GM19035 (cell line): ENCODE measurements at regions not wholly inside any gene's neighbourhood (a gene's known extent, or its start where the extent isn't known, plus 50 kb on each side); places are given as distances from the start of the nearest gene placed in this dataset.
"Not testable (repeated sequence)": the region's sequence is repeated elsewhere in the genome, so short reads cannot be mapped to it uniquely, and the experiment has no call there.

ENCODE experiments used
- ATAC-seq: cut with Tn5 transposase; IDR thresholded peaks from one replicate; pipeline ENCODE4 v1.9.1; 2021; ENCODE audit not compliant: unreplicated experiment

DNA sequence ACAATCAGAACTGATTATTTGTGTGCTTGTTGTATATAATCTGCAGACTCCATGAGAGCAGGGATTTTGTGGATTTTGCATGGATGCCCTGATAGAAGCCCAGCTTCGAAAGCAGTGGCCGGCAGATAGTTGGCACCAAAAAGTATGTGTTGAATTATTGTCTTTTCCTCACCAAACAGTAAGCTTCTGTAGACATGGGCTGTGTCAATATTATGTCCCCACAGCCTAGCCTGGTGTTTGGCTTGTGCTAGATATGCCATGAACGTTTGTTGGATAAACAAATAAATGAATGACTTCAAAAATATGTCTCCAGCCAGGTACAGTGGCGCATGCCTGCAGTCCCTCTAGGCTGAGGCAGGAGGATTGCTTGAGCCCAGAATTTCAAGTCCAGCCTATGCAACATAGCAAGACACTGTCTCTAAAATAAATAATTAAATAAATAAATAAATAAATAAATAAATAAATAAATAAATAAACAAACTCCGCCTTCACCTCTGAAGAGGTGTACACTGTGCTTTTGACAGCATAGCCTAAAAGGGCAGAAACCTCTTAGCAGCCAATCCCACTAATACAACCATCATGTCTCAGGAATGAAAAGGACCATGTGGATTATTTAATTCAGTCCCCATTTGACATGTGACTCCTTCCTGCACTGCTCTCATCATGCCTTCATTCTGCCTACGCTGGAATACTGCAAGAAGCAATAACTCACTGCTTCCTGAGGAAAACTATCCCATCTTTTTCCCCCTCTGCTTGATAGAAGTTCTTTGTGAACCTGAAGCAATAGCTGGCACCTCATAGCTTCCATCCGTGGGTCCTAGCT, 335.2 kb downstream of the FBXW7 start:
- ATAC-seq, result no peak

DNA sequence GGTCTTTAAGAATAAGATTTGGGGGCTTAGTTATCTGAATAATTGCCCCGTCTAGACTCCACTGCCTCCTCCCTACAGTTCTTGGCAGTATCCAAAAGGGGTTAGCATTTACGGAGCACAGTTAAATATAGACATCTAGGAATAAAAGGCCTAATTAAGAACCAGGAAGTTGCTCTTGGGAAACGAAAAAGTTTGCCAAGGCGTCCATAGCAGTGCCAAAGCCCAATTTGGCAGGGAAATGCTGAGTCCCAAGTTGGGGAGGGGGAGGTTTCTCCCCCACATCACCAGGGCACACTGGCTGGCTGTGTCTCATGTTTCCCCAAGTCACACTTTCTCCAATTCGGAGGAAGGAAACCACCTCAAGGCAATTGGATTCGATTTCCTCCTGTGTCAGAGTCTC, 338.7 kb downstream of the FBXW7 start:
- no peak for ATAC-seq

DNA sequence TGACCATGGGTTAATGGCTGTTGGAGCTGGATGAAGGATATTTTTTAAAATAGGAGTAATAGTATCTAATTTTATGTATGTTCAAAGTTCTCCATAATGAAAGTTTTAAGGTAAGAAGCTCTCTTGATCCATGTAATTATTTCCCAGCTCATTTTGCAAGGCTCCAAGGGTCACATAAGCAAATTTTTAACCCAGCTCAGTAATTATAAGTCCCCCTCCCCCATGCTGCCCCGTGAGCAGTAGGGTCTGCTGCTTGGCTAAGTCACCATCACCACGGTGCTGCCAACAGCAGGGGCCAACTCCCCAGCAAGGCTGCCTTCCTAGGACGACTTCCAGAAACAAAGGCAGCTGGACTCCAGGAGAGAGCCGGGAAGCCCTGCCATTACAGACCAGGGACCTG, 340.0 kb downstream of the FBXW7 start:
- no peak for ATAC-seq

DNA sequence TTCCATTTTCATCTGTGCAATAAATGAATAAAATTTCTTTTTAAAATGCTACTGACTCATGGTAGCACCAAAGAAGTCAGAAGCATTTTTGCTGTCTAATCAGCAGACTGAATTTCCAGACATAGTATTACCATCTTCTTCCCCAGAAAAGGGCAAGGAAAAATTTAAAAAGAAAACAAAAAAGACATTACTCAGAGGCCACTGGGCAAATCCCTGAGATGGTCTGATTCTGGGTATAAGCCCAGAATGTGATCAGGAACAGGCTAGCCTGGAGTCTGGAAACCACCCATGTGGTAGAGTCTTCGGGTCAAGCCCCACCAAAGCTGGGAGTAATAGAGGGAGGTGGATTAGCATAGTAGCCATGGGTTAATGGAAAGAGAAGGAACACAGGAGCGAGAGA, 342.8 kb downstream of the FBXW7 start:
- ATAC-seq, result no peak

DNA sequence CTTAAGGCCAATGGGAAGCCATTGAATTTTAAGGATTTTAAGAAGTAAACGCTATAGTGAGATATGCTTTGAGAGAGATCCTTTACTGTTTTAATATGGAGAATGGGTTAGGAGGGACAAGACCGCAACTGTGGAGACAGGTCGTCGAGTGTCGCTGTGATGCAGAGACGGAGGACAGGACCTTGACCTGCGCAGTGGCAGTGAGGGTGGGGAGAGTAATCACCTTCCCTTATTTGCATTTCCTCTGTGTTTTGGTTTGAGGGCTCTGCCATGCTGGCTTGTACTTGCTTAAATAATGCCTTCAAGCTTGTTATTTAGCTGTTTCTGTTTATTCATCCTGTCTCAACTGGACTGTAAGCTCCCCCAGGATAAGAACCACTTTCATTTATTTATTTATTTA, 345.0 kb downstream of the FBXW7 start:
- ATAC-seq, result no peak

DNA sequence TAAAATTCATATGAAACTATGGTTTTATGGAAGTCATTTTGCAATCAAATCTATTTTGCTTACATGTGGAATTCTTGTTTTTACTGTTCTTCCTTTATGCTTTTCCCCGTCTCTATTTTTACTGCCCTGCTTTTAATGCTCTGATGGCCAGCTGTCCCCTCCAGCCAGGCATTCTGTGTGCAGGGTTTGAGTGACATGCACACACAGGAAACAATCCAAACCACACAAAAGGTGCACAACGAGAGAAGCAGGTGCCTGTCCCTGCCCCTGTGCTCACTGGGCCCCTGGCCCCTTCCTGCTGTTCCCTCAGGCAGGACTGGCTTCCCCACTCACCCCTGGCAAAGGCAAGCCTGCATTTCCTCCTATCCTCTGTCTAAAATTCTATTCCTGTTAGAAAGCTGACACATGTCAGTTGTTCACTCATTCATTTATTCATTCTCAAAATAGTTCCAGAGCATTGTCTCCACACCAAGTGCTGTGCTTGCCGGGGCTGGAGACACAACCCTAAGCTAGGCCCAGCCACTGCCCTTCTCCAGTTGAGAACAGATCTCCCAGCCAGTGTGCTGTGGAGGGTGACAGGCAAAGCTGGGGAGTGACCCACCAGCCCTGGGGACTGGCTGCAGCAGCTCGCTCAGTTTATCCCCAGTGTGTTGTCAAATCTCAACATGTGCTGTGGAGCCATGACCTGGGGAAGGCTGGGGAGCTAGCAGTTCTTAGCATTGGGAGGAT, 346.3 kb downstream of the FBXW7 start:
- peak; percentile 63 for ATAC-seq

DNA sequence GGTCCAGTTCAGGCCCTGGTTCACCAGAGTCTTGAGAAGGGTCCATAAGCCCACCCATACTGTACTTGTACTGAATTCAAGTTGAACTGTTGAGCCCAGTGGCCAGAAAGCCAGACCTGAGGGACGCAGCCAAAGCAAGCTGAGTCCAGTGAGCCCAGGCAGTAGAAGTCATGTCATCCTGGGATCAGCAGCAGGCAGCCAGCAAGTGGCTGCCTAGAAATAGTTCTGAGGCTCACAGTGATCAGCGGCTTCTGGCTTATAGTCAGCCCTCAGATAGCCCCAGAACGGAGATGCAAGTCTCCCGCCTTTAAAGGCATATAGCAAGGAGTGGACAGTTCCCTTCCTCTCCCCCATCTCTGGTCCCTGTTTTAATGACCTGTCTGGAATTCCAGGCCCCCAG, 347.1 kb downstream of the FBXW7 start:
- no peak for ATAC-seq

DNA sequence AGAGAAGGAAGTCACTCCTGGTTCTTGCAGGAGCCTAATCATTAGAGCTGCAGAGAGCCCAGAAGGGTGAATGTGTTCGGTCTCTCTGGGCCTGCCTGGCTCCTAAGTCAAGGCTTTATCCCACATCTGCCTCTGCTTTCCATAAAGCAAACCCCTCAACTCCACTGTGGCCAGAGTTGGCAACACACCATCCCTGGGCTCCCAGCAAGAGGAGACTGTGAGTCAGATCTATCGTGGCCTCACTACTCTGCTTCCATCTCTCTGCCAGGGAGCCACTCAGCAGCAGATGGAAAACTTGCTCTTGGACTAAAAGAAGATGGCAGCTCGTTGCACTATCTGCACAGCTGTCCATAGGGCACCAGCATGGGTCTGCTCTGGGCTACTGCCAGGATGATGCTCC, 348.2 kb downstream of the FBXW7 start:
- ATAC-seq, result no peak

DNA sequence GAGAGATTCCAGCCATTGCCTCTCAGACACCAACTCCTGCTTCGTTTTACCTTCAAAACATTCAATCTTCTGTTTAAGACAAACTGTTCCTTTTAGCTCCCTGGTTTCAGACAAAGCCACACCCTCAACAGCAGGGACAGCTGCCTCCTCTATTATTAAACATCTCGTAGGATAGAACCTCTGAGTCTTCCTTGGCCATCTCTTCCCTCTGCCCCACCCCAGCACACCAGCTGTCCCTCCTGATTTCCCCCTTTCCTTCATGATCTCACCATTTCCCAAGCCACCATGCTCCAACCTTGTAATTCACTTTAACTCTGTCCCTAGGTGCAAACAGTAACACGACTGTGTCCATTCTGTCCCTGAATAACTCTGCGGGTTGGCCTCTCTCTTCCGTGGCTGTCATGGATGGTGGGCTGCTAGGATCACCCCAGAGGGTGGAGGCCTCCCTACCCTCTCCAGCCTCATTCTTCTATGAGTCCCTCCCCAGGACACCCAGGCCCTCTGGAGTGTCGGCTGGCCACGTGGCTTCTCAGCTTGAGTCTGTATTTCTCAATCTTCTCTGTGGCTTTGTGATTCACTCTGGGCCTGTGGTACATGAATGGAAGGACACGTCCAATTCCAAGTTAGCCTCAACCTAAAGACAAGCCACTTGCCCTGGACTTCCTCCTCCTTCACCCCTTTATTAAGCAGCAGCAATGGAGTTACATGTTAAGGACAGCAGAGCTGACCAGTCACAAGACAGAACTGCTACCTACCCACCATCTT, 349.9 kb downstream of the FBXW7 start:
- no peak for ATAC-seq

DNA sequence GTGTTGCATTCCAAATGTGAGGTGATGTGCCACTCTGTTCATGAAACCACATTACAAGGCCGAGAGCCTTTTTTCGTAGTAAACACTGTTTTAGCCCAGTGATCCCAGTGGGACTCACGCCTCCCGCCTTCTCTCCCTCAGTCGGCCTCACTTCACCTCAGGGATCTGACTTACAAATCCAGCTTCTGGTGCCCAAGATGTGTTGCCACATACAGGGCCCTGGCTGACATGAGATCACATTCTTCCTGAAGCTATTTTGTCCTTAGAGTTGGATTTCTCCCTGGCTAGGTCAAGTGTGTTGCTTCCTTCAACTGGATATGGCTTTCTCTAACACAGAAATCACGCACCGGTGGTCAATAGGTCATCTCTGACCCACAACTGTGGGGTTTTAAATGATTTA, 354.7 kb downstream of the FBXW7 start:
- ATAC-seq, result no peak

DNA sequence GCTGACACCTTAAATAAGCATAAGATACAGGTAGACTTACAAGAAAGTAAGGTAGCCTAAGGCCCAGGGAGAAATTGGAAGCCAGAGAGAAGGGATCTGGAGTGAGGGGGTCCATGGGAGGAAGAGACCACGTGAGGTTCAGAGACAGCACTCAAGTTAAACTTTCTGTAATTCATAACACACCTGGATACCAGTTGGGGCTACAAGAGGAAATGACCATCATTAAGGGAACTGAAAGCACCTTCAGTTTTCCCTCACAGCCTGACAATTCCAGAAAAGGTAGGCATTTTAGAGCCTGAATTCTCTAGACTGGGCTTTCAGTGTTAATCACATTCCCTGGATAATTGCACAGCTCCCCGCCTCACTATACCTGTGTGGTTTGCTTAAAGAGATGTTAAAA, 355.5 kb downstream of the FBXW7 start:
- ATAC-seq, result no peak

DNA sequence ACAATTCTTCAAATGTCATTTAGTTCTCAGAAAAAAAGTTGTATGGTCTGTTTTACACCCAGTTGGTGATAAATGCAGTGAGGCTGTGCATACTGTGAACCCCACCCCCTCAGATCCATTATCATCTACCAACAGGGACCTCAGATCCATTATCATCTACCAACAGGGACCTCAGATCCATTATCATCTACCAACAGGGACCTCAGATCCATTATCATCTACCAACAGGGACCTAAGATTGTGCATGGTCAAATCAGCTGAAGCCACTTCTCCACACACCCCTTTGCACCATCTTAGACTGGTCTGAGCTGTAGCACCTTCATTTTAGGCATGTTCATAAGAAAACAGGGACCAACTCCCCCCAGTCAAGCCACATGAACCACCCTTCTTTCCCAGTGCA, 358.4 kb downstream of the FBXW7 start:
- ATAC-seq, result not testable (repeated sequence)

DNA sequence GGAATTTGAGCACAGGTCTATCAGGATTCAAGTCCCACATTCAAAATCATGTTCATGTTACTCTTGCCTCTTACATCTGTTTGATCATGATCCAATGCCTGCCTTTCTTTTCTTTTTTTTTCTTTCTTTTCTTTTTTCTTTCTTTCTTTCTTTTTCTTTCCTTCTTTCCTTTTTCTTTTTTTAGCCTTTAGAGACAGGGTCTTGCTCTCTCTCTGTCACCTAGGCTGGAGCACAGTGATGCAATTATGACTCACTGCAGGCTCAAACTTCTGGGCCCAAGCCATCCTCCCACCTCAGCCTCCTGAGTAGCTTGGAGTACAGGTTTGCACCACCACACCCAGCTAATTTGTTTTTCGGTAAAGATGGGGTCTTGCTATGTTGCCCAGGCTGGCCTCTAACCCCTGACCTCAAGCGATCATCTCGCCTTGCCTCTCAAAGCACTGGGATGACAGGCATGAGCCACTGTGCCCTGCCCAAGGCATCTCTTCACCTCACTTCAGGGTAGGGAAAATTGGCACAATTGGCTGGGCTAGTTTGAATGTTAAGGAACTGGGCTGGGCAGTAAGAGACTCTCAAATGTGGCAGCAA, 359.2 kb downstream of the FBXW7 start:
- ATAC-seq, result no peak

DNA sequence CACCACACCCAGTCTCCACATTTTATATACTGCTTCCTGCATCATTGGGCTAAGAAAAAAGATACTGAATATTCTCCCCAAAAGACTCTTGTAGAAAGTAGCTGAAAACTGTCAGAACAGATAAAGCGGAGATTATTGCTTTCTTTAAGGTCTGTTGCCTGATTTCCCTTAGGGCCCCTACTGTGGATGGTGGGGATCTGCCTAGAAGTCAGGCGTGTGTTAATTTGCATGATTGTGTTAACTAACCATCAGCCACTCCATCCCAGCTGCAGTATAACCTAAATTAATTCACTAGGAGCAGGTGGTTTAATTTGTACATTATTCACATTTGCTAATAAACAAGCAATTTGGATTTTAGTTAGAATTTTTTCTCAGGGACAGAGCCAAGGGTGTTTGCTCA, 360.3 kb downstream of the FBXW7 start:
- ATAC-seq, result no peak

DNA sequence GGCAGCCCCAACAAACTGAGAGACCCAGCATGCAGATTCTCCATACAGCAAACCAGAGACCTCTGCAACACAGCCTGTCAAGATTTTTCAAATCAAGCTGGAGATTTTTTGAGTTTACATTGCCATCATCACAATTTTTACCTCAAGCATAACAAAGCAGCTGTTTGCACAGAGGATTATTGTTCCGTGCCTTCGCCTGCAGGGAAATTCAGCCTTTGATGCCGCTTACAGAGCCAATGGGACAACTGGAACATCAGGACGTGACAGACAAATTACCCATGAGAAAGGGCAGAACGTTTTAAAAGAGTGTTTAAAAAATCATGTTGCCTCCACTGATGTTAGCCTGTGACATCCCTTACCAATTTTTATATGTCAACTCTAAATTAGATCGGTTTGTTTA, 363.7 kb downstream of the FBXW7 start:
- ATAC-seq, result no peak

DNA sequence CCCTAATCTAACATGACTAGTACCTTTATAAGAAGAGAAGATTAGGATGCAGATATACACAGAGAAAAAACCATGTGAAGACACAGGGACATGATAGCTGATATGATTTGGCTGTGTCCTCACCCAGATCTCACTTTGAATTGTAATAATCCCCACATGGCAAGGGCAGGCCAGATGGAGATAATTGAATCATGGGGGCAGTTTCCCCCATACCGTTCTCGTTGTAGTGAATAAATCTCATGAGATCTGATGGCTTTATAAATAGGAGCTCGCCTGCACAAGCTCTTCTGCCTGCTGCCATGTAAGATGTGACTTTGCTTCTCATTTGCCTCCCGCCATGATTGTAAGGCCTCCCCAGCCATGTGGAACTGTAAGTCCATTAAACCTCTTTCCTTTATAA, 364.3 kb downstream of the FBXW7 start:
- no peak for ATAC-seq

DNA sequence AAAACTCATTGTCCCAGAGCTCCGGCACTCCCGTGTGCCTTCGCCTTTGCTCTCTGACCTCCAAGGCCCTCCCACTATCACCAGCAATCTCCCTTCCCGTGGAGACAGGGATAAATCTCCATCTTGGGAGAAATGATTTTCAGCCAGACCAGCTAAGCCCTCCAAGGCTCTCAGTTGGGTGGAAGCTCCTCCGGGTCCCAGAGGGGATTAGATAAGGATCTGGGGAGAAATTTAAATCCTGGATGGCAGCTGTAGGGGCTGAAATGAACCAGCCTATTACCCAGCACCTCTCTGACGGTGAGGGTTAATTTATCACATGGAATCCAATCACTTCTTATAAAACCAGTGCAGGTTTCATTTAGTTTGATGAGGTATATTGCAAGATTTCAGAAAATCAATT, 366.2 kb downstream of the FBXW7 start:
- ATAC-seq, result no peak

DNA sequence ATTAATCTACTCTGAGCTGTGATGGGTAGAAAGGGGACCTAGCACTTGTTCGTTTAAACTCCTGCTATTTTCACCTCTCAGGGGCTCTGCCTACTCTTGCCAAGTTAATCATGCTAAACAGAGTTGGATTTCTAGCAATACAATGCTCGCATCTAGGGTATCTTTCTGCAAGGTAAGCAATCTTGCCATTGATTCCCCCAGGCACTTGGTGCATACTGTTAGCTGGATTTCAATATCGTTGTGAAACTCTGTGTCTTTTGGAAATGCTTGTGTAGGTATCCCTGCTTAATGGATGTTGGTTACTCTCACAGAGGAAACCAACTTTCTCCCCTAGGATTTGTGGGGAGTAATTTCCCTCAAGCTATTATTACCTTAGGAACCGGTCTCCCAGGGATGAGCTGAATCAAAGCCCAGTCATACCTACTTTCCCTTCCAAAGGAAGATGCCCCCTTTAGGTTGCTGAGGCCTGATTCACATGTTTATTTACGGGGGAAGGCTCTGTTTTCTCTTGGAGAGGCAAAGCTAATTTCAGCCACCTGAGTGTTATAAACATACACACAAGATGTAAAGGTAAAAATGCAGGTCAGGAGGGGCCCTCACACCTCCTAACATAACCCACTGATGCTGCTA, 366.8 kb downstream of the FBXW7 start:
- no peak for ATAC-seq

DNA sequence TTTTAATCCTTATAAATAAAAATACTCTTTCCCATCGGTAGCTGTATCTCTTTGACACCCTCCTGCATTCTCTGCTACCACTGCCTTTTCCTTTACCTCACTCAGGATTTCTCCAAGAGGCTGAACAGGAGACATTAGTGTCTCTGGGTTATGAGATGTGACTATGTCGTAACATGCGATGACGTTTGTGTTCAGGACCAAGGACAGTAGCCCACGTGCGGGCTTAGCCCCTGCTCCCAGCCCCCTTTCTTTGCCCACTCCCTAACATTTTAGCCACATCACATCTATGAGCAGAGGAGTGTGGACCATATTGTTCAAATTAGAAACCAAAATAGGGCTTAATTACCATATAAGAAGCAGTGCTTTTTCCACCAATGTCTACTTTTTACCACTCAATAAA, 369.3 kb downstream of the FBXW7 start:
- ATAC-seq, result no peak

DNA sequence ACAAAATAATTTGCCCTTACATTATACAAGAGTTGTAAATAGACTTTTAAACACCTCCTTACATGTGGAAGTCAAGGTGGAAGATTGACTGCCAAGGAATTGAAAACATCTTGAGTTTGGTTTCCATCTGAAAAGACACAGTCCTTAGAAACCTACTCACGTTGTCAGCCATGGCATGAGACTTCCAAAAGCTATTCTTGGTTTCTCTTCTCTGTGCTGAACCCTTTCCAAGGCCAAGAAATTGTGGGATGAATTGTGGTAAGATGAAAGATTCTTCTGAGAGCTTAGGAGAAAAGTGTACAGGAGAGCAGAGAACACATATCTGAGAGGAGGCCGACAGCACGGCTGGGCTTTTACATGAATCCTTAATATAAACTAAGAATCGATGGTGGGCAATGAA, 370.0 kb downstream of the FBXW7 start:
- ATAC-seq, result no peak

DNA sequence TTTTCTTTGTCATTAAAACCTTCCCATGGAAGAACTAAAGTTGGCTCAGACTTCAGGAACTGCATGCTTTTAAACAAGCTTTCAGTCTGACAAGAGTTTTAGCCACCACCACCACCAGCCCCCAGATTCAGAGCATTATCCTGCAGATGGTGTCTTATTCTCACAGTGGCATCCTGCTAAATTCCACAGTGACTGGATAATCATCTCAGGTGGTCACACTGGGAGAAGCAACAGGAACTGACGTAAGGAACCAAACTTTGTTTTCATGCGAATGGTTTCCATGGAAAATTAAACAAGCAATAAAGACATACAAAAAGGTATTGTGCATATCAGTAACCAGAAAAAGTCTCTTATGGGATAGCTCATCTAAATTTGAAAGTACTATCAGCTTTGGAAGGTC, 370.7 kb downstream of the FBXW7 start:
- ATAC-seq, result no peak
